HG02642 (cell line): ENCODE measurements at regions not wholly inside any gene's neighbourhood (a gene's known extent, or its start where the extent isn't known, plus 50 kb on each side); places are given as distances from the start of the nearest gene placed in this dataset.
"Not testable (repeated sequence)": the region's sequence is repeated elsewhere in the genome, so short reads cannot be mapped to it uniquely, and the experiment has no call there.

Experiments
- ATAC-seq: cut with Tn5 transposase; IDR thresholded peaks from one replicate; pipeline ENCODE4 v1.9.1; 2021; ENCODE audit warnings: mild to moderate bottlenecking; ENCODE audit not compliant: unreplicated experiment, poor library complexity

DNA sequence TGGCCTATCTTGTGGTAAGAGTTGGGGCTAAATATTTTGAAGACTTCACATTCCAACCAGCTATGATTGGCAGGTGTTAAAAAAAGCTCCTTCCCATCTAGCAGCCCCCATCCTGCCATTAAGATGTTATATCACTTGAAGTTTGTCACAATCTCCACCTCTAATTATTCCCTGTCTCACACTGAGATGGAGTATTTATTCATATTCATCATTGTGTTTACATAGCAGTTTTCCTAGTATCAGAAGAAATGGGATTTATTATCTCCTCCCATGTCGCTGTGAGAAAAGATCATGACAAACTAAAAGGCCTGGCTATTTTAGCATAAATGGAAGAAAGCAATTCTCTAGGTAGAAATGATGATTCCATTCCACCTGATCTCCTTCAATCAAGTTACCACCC lies 653.6 kb downstream of the GABRG2 start:
- ATAC-seq = no peak

DNA sequence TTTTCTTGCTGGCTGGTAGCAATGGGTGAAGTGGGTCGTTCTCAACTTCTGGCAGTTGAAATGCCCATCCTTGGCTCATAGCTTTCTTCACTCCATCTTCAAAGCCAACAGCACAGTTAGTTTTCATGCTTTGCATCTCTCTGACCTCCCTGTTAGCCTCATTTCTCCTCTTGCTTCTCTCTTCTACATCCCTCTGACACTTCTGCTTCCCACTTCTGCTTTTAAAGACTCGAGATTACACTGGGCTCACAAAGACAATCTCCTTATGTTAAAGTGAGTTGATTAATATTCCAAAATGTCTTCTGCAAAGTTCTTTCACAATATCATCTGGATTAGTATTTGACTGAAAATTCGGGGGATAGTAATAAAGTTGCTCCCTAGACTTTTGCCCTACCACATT lies 684.8 kb upstream of the CCNG1 start:
- no peak for ATAC-seq

GRCh38 chr5:162762119-162762518 lies 675.3 kb upstream of the CCNG1 start:
- ATAC-seq = no peak

DNA sequence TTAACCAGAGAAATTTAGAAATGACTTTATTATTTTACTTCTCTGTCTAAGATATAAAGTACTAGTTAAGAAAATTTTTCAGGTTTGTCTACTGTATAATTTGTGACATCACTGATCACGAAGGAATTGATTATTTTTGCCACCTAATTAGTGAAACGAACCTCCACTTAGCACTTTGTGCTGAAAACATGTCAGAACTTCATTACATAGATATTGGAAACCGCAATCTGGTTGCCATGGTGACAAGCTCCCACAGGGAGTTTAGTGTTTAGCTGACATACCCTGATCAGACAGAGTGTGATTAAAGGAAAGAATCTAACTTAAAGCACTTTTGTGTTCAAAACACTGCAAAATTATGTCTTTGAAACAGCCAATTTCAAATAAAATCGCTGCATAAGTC lies 668.4 kb upstream of the CCNG1 start:
- no peak for ATAC-seq

DNA sequence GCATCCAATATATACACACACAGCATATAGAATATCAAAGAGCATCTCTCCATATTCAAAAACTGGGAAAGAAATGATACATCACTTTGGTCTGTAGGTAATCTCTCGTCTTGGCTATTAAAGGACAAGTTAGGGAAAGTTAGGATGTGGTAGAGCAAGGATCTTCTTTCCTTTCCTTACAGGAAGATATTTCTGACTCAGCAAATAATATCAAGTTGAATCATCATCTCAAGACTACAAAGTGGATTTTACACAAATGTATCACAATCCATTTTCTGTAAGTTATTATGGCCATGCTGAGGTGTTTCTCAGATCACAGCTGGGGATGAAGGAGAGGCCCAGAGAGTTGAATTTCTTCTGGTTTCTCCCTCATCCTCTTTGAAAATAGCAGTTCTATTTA lies 651.7 kb upstream of the CCNG1 start:
- no peak for ATAC-seq

DNA sequence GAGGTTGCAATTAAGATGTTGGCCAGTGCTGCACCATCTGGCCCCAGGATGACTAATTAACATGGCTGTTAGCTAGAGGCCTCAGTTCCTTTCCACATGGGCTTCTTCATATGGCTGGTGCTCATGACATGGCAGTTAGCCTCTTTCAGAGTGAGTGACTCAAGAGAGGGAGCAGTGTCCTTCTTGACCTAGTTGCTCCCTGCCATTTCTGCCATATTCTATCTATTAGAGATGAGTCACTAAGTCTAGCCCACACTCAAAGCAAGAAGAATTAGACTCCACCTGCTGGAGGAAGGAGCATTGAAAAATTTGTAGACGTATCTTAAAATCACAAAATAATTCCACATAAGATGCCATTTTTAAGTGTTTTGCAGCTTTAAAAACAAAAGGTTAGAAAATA lies 651.2 kb upstream of the CCNG1 start:
- ATAC-seq = no peak

- no peak for ATAC-seq
Observed at GRCh38 chr5:162796507-162796906, 640.9 kb upstream of the CCNG1 start.

- no peak for ATAC-seq
Observed at GRCh38 chr5:162800301-162800700, 637.1 kb upstream of the CCNG1 start.

- ATAC-seq = no peak
Observed at GRCh38 chr5:162801235-162801634, 636.2 kb upstream of the CCNG1 start.

- no peak for ATAC-seq
Observed at GRCh38 chr5:162806195-162806594, 631.2 kb upstream of the CCNG1 start.

DNA sequence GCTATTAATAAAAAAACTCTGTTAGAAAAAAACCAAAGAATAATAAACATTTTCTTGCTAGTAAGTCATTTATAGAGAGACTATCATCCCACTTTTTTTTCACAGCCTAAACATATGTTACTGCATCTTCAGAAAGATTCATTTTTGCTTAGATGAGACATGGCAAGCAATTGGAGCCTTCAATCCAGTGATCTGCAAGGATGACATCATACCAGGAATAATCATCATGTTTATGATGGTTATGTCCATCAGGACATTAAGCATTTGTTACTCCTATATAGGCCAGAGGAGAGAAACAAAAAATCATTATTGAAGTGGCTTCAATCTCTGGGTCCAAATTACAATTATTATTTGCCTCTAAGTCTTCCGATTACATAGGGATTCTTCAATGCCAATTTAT lies 626.3 kb upstream of the CCNG1 start:
- no peak for ATAC-seq

DNA sequence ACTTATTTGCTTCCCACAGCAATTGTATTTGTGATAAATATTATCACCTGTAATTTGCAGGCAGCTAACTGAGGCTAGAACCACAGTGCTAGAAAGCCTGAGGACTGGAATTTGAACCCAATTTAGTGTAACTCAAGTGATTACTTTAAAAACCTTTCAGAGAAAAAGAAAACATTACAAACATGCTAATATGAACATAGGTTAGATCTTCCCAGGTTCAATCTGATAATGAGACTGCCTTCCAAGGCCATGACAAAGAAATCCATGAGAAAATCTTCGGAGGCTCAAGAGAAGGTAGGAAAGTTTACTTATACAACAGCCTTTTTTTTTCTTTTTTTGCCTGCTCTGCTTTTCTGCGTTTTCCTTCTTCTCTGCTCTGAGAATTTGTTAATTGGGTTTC lies 620.6 kb upstream of the CCNG1 start:
- no peak for ATAC-seq

DNA sequence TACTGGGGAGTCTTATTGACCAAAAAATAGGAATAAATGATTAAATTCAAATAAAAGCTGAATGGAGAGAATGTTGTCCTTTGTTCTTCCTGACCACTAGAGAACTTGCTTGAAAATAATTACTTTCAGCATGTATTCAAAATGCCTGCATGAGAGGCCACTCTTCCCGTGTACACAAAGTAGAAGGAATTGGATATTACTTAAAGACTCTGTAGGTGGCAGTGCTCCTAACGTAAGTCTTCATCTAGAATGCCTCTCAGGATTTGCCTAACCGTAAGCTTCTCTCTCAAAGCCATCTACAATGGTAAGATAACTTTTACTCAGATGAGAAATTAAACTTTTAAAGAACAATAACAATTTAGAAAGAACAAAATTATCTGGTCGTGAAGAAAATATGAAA lies 620.0 kb upstream of the CCNG1 start:
- ATAC-seq = no peak

DNA sequence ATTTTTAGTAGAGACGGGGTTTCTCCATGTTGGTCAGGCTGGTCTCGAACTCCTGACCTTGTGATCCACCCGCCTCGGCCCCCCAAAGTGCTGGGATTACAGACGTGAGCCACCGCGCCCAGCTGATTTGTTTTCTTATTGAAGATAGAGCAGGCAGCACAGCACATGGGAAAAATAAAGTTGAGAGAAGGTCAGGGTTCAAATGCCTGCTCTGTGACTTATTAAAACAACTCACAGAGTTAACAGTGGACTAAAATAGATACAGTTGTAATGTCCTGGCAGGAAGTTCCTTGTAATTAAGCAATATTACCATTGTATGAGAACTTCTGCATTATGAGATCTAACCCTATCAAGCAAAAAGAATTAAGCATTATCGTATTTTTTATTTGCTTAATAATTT lies 615.7 kb upstream of the CCNG1 start:
- not testable (repeated sequence) for ATAC-seq

DNA sequence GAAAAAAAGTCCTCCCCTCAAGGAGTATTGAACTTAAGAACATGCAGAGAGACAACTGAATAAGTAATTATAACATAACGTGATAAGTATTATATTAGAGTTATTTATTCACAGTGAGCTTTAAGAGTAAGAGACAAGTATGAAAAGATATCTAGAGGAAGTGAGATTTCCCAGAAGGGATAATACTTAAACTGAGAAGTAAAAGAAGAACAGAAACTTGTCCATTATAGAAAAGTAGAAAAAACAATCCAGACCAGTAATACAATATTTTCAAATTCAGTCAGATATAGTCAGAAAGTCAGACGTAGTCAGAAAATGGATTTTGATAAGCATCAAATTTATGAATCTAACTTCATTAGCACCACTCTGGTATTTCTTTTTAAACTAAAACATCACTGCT lies 613.0 kb upstream of the CCNG1 start:
- peak; percentile 74 for ATAC-seq

DNA sequence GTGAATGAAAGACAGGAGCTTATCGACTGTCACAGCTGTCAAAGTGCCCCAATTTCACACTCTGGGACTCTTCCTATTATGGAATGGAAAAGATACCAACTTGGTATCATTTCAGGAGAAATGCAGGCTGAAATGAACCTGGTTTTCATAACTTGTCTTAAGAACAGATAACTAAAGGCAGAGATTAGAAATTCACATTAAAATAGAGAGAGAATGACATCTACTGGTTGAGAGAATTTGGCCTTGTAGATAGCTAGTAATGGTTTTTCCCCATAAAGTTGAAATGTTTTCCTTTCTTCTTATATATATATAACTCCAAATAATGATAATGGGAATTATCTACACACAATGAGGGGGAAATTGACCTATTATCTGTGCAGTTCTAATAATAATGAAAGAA lies 600.2 kb upstream of the CCNG1 start:
- no peak for ATAC-seq

GRCh38 chr5:162842727-162843126 lies 594.7 kb upstream of the CCNG1 start:
- ATAC-seq = no peak

DNA sequence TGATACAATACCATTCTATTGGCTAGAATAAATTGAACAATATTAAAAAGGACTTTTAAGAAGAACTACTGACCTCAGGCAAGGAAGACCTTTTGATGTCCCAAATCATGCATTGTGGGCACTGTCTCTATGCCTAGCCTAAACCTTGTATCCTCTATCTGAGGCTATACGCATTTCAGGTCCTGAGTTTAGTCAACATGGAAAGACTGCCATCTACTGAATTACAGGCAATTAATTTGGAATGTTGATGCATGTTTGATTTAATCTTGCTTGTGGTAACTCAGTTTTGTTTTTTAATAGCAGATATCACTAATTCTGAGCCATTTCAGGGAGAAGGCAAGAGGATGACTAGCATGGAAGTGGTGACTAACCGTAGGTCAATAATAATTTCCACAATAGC lies 585.3 kb upstream of the CCNG1 start:
- no peak for ATAC-seq

DNA sequence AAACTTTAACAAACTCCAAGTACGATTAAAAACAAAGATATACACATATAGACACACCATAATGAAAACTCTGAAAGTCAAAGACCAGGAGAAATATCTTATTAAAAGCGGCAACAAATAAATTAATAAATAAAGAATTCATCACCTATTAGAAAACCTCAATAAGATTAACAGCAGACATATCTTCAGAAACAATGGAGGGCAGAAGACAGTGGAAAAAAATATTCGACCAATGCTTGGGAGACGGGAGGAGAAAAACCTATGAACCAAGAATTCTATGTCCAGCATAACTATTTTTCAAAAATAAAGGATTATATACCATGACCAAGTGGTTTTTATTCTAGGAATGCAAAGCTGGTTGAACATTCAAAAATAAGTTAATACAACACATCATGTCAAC lies 578.6 kb upstream of the CCNG1 start:
- ATAC-seq = no peak

DNA sequence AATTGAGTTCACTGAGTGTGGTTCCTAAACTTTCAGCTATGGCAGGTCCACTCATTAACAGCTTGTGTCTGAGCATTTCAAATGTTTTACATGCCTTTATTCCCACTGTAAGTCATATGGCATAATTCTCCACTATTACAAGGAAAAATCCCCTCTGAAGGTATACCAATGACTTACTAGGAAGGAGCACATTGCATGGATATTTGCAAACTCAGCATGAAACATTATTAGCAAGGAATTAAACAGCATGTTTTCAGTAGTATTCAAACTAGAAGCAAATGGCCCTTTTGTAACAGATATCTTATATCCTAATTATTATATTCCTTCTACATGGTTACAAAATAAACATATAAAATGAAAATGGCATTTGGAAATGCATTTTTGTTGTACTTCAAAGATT lies 566.4 kb upstream of the CCNG1 start:
- no peak for ATAC-seq

- ATAC-seq = no peak
Observed at GRCh38 chr5:162882629-162883028, 554.8 kb upstream of the CCNG1 start.

- ATAC-seq = no peak
Observed at GRCh38 chr5:162886717-162887116, 550.7 kb upstream of the CCNG1 start.

- no peak for ATAC-seq
Observed at GRCh38 chr5:162888268-162888667, 549.1 kb upstream of the CCNG1 start.
